Amniotic epithelial cell (primary cell): ENCODE measurements at regions not wholly inside any gene's neighbourhood (a gene's known extent, or its start where the extent isn't known, plus 50 kb on each side); places are given as distances from the start of the nearest gene placed in this dataset.

Source experiments
- DNase-seq: peaks from one replicate; pipeline ENCODE4 v3.0.0-alpha.2; 2010; ENCODE audit warnings: low read depth

- no peak for DNase-seq
Observed at GRCh38 chr6:98546376-98546775, 288.0 kb upstream of the POU3F2 start.

DNA sequence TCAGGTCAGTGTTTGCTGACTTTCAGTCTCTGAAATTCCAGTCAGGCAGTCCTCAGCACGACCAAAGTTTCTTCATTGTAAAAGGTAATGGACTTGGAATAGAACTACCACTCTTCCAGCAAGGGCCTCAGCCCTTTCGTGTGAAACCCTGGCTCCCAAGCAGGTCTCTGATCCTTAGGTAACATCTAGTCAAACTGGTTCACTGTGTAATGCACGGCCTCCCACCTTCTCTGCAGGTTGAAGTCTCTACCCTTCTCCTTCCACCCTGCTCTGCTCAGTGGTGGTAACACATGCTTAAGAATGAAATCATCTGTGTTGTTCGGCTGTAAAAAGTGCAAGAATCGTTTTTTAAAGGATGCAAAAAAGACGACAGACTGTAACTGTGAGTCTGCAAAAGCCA lies 287.2 kb upstream of the POU3F2 start:
- DNase-seq = no peak

DNA sequence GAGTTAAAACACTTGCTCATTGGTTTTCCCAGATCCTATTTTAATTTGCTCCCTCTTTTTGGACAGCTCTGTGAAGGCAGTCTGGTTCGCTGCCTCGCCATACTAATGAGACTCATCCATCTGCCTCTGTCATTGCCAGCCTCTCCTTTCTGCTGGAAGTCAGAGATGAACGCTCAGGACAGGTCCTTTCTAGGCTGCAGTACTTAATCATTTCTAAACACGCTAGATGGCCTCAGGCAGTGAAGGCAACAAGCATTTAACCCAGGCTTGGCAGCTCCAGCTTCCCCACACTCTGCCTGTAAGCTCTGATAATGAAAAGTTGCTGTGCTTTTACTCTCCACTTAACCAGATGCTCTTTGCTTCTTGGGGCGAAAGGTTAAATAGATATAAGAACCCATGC lies 286.7 kb upstream of the POU3F2 start:
- DNase-seq = no peak

GRCh38 chr6:98548301-98548700 lies 286.1 kb upstream of the POU3F2 start:
- DNase-seq = no peak

DNA sequence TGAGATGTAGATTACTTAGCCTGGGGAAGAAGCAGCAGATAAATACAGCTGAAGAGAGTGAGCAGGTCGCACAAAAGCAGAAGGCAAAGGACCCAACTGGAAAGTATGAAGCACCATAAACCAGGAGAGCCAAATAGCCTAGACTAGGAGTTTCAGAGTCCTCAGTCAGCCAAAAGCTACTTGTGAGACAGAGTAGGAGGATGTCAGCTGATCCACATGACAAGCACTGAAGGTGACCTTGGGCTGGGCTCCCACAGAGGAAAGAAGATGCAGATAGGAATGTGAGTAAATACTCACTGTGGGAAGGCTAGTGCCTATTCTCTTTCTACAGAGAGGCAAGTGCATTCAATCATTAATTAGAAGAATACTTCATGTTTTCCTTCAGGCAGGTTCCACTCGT lies 274.0 kb upstream of the POU3F2 start:
- DNase-seq = no peak

GRCh38 chr6:98560841-98561240 lies 273.5 kb upstream of the POU3F2 start:
- no peak for DNase-seq

GRCh38 chr6:98566126-98566525 lies 268.2 kb upstream of the POU3F2 start:
- DNase-seq = no peak

GRCh38 chr6:98572579-98572978 lies 261.8 kb upstream of the POU3F2 start:
- DNase-seq = no peak

DNA sequence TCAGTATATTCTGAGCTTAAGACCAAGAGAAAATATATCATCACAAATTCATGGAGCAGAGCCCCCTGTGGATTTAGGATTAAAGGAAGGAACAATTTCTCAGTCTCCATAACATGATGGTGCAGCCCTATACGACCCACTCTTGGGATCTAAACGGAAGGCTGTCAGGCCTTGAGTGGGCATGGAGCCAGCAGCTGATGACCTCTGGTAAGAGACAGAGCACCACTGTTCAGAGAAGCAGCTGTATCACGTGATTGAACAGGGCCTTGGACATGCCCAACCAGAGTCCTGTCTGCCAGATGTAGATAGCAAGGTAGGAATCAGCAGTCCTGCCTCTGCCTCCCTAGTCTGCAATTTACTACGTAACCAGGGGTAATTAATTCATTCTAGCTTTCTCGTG lies 259.4 kb upstream of the POU3F2 start:
- DNase-seq = no peak

DNA sequence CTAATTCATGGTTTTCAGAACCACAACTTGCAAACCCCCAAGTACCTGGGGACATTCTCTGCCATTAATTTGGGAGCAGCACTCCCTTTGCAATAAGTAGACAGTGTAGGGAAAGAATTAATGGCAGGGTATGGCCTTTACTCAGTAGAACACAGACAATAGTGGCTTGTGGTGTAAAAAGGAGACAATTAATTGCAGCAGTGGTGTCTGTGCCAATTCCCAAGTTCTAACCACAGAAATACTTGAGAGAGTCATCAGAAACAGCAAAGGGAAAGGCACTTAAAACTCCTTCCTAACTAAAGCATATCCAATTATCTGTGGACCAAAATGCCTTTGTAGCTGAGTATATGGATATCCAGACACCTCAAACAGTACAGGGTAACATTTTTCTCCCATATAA lies 257.6 kb upstream of the POU3F2 start:
- DNase-seq = no peak

DNA sequence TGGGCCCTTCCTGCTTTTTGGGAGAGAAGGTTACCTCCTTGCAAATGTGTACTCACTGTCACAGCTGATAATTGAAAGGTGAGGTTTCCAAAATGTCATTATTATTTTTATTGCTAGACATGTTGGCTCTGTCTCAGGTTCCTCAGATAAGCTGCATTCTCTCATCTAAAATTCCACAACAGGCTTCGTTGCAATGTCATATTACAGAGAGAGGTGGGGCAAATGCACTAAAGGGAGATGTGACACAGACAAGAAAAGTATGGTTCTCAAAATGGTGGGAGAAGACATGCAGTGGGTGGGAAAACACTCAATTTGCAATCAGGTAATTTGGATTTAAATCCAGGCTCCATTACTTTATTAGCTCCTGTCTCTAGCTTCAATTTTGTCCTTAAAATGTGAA lies 256.4 kb upstream of the POU3F2 start:
- no peak for DNase-seq

GRCh38 chr6:98579079-98579478 lies 255.3 kb upstream of the POU3F2 start:
- DNase-seq = no peak

- no peak for DNase-seq
Observed at GRCh38 chr6:98579941-98580340, 254.4 kb upstream of the POU3F2 start.

DNA sequence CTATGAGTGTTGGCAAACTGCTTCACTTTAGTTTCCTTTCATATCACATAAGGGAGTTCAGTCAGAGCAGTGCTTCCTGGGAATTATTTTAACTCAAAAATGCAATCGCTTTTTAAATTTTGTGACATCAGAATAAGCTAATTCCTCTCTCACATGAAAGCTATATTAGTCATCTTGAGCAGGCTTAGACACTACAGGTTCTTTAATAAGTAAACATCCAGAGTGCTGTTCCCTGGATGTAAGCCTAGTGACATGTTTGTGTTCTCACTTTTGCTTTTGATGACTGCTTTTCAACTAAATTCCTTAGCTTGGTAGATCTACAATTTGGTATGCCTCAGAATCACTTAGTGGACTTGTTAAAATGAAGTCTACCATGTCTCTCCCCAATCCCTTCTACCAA lies 252.7 kb upstream of the POU3F2 start:
- no peak for DNase-seq

- no peak for DNase-seq
Observed at GRCh38 chr6:98583506-98583905, 250.9 kb upstream of the POU3F2 start.

DNA sequence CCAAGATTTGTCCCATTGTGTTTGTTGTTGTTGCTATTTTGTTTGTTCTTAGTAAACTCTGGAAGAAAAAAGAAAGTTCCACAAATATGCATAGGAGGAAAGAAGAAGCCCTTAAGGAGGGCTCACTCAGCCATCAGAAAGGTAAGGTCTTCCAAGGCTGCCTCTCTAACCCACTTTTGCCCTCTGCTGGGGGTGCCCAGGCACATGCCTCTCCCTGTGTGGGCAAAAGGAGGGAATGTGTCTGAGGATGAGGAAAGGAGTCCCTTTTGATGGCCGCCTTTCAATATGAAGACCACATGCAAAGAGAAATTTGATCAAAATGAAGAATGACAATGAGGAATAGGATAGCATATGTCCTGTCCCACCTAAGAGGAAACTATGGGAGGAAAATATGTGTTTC lies 248.2 kb upstream of the POU3F2 start:
- no peak for DNase-seq

- DNase-seq = no peak
Observed at GRCh38 chr6:98587555-98587954, 246.8 kb upstream of the POU3F2 start.

DNA sequence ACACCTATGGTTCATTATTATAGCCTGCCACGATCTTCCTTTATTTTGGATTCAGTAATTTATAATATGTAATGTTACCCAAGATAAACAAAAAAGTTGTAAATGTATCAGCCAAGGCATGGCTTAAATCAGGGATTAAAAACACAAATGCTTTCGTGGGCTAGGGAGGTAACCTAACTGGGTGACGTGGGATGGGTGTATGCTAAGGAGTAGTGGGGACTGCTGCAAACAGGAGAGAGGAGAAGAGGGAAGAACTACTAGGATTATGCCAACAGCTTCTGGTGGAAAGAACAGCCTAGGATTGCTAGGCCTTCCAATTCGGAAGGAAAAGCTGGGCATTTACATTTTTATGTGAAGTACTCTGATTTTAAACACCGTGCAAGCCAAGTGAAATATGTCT lies 244.8 kb upstream of the POU3F2 start:
- DNase-seq = no peak

DNA sequence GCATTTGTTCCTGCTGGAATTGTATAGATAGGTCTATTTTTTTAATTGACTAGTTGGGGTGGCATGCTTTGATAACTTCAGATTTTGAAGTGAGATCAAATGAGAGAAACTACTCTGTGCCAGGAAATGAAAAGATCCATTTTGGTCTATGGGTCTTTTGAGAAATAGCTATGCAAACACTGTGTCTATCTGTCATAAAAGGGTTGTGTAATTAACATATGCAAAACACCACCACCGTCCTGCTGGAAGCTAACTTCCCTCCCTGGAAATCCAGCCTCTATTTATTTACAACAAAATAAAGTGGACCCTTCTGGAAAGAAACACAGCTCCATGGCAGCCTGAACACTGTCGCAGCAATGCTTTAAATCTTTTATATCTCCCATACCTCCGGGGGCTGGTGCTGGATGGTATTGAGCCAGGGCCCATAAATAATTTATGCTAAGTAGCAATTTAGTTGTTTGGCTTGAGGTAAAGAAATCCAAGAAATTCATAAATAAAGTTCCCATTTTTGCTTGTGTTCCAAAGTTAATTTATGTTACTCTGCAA lies 244.2 kb upstream of the POU3F2 start:
- no peak for DNase-seq

DNA sequence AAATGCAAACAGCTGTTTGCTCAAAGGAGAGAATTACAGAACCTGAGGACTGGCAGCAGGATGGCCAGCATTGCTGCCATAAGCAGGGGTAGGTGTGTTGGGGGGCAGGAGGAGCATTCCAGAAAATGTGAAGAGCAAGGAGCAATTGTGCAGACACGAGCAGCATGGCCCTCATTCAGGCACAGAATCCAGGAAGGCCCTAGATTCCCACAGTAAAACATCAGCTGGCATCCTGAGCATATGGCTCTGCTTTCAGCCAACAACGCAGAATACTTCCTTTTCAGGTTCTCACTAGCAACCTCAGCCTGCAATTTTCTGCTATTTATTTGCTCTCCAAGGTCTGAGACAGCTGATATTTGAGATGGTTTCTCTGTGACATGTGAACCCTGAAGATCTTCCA lies 243.4 kb upstream of the POU3F2 start:
- DNase-seq = no peak

DNA sequence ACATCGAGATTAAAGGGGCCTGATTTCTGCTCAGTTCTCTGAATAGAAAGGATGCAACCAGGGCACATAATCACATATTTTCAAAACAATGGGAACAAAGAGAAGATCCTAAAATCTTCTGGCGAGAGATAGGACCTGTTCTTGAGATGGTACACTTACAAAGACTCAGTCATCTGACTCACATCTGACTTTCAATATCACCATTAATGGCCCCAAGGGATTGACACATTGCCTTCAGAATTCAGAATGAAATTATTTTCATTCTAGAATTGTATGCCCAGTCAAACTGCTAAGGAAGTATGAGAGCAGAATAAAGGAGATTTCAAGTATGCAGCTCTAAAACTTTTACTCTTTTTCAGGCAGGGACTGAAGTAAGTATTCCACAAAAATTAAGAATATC lies 240.7 kb upstream of the POU3F2 start:
- DNase-seq = no peak

- DNase-seq = no peak
Observed at GRCh38 chr6:98601716-98602115, 232.7 kb upstream of the POU3F2 start.

DNA sequence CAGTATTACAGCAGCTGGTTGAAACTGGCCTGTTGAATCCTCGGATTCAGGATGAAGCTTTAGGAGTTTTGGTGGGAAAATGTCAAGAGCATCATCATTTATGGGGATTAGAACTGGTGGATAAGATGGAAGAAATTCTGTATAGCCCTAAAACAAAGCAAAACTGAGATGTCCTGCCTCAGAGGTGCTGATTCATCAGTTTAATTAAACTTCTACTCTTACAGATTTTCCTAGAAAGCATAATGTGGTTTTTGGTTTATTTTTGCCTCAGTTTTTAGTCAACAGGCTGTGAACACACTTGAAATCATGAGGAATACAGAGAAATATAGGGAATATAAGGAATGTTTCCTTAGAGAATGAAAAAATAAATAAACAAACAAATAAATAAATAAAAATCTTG lies 228.7 kb upstream of the POU3F2 start:
- DNase-seq = no peak

GRCh38 chr6:98627129-98627775 lies 207.1 kb upstream of the POU3F2 start:
- no peak for DNase-seq

- no peak for DNase-seq
Observed at GRCh38 chr6:98633886-98634285, 200.5 kb upstream of the POU3F2 start.
